Right forelimb (tissue), 1 donor: ENCODE measurements at regions not wholly inside any gene's neighbourhood (a gene's known extent, or its start where the extent isn't known, plus 50 kb on each side); places are given as distances from the start of the nearest gene placed in this dataset.
"Not testable (repeated sequence)": the region's sequence is repeated elsewhere in the genome, so short reads cannot be mapped to it uniquely, and the experiment has no call there.

Source experiments
- DNase-seq: peaks from one replicate; pipeline ENCODE4 v3.0.0-alpha.2; 2018

DNA sequence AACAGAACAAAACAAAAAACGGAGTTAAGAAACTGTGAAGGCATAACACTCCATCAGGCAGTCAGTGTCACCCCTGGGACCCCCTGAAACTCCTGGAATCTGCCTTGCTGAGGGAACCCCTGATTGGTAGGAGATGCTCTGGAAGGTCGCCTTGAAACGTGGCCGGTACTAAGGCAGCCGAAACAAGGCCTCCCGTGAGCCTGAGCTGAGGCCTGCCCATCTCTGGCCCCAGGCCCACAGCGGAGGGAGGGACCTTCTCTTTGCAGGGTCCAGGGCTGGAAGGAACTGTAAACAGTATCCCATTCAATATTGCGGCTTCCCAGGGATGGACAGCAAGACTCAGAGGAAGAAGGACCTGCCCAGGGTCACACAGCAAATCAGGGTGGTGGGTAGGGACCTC is 155.7 kb downstream of the INHBB start:
- DNase-seq, result no peak

DNA sequence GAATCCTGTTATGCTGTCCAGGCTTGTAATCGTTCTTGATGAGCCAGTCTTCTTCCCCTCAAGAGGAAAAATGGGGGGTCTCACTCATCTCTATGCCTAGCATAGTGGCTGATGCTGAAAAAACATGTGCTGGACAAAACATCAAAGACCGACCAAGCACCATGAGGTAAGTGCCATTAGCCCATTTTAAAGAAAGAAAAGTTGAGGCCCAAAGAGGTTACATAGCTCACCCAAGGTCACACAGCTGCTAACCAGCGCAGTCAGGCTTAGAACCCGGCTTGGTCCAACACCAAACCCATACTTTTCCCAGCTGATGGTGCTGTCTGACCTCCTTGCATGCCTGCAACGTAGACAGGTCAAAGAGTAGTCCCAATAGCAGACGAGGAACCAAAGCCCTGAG is 156.4 kb downstream of the INHBB start:
- no peak for DNase-seq

DNA sequence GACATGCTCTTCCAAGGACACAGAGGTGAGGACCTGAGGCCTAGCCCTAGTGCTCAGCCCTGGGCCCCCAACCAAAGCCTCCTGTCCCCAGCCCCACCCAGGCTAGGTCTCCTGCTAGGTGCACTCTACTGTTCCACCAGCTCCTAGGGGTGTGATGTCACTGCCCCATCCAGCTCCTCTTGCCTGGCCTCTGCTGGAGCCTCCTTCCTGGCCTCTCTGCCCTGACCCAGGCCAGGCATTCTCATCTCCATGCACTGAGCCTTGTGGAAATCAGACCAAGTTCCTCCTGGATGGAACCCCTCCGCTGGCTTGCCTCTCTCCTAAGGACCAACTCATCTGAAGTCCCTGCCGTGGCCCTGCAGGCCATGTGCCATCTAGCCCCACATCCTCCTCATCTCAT is 156.8 kb downstream of the INHBB start:
- DNase-seq, result no peak

DNA sequence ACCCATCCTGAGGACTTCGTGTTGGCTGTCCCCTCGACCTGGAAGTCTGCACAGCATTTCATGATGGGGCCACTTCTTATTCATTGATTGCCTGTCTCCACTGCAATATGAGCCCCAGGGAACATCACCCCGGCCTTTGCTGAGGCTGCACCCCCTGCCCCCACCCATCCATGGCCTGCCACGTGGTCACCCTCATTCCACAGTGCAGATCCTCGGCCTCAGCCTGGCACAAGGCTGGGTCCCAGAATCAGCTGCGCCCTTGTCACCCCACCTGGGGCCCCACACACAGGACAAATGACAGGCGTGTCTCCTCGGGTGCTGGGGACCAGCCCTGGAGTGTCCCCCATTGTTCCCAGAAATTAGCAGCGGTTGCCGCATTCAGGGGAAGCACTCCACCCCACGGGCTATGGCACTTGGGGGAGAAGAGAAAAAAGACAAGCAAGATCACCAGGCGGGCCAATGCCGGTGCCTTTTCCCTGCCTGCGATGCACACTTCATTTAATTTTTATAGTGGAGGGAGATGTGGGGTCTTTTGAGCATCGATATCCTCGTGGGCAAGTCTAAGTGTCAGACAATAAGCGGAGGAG is 157.4 kb downstream of the INHBB start:
- no peak for DNase-seq

DNA sequence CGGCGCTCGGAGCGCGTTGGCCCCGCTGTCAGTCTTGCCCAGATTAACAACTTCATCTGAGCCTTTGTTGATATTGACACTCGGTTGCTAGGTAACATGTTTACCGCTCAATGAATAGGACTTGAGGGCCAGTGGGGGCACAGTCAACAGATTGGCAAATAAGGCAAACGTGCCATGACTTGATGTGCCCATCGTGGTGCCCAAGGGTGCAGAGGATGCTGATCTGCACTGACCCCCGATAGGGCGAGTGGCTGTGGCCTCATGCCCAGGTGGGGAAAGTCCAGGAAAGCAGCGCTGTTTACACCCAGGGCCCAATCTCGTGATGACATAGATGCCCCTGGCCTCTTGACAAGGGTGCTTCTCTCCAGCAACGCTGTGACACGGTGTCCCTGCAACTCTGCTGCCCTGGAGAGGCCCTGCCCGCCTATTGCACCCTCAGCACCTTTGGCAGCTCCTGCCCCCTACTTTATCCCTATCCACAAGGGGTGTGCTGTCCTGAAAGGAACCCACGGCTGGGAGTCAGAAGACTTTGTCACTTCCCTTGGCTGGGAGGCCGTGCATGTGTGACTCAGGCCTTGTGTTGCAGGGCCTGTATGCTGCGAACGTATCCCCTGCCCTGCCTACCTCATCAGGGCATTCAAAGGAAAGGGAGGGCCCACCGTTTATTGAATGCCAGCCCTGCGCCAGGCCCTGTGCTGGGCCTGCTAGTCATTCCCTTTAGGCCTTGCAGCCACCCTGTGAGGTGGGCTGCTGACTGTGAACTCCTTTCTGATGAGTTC is 158.0 kb downstream of the INHBB start:
- DNase-seq, result no peak

DNA sequence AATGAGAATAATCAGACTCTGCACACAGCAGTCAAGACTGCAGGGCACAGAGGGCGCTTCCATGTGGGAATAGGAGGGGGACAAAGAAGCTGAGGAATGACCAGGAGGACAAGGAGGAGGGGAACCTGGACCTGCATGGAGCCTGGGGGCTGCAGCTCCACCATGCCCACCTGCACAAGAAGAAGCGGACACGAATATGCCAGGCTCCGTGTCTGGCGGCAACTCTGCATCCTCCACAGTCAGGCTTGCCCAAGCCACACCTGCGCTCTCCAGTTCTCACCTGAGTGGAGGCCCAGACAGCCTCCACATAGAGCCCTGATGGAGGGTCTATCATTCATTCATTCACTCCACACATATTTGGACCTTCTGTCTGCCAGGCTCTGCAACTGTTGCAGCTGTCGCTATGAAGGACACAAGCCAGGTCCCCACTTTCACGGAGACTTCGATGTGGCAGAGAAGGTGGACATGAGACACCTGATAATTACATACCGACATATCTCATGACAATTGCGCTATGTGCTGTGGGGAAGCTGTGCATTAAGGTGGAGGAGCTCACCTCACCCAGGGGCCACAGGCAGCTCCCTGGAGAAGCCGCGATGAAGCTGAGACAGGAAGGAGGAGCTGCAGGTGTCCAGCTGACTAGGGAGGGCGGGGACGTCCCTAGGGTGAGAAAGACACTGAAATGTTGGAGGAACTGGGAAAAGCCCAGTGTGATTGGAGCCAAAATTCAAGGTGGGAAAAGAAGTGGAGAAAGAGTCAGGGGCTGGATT is 159.2 kb downstream of the INHBB start:
- DNase-seq, result no peak

DNA sequence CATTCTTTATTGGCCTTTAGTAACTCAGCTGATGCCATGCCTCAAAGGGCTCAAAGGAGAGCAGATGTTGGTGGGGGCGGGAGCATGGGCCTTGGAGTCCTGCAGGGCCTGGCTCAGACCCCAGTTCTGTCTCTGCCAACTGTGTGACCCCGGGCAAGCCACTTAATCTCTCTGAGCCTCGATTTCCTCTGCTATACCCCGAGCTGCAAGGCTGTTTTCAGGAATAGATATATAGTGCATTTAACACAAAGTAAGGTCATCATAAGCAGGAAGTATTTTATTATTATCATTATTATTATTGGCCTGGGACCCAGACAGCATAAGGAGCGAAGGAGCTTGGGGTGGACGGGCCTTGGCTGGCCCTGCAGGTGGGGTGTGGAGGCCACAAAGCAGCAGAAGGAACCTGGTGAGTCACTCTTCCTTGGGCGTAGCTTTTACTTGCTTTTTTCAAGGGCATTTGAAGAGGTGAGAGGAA is 162.7 kb downstream of the INHBB start:
- DNase-seq, result no peak

DNA sequence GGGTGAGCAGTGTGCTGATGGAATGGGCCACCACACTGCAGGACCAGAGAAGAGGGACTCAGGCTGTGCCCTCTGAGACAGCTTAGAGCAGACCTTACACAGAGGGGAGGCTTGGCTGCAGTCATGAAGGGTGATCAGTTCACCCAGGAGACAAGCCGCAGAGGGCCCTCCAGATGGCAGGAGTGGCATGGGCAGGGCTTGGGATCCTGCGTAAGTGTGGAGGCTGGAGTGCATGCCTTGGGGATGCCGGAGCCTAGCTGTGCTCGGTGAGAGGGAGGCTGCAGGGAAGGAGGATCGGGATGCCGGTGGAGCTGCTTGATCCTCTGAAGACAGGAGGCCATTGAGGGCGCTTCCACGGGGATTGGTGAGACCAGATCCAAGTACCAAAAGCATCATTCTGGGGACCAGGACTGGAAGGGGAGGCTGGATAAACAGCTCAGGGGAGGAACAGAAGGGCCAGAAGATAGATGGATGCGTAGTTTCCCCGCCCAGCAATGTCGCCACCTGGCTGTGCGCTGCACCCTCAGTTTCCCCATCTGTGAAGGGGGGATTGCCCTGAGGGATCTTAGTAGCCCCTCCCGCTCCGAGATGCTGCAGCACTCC is 163.4 kb downstream of the INHBB start:
- DNase-seq, result no peak

DNA sequence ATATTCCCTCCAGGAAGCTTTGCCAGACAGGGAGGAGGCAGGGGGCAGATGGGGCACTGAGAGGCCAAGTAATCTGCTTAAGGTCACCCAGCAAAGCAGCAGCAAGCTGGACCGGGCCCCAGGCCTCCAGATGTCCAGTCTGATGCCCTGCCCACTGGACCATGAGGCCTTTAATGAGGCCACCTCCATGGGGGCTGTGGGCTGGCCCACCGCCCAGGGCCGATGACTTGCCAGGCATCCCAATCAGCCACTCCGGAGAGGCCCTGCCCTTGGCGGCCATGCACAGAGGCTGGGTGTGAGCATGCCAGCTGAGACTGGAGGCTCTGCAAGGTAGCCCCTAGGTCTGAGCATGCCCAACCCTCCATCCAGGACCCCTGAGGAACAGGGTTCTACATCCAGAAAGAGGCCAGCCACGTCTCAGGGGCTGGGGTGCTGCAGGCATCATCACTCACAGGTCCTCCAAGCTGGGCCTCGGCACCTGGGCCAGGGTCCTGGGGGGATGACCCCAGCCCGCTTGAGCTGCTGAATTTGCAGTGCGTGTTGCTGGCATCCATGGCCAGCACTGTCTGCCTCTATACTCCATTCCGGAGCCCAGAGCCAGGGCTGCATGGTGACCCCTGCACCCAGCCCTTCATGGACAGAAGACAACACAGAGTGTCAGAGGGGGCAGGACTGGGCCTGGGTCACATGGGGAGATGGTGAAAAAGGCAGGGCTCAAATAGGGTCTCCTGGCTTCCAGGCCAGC is 164.2 kb downstream of the INHBB start:
- no peak for DNase-seq

DNA sequence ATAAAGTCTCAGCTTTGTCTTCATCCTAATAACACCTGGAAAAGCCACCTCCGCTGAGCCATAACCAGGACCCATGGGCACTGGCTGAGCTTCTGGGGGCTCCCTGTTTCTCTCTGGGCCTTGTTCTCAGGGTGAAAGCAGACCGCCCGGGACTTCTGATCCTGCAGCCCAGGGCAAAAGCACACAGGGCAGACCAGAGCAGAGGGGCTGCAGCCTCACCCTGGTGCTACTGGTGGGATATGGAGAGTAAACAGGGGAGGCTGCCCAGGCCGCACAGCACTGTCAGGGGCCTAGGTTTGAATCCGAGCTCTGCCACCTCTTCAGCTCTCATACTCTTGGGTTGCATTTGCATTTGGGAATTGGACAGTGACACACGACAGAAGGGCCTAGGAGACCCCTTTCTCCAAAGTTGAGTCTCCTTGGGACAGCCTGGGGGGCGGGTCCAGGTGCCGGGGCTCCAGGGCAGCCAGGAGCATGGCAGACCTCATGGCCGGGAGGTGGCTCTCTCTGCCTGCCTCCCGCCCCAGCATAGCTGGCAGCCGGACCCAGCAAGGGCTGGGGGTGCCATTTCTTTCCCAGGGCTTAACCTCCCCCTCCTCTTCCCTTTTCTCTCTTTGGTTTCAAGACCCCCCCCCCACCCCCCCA is 164.9 kb downstream of the INHBB start:
- no peak for DNase-seq

DNA sequence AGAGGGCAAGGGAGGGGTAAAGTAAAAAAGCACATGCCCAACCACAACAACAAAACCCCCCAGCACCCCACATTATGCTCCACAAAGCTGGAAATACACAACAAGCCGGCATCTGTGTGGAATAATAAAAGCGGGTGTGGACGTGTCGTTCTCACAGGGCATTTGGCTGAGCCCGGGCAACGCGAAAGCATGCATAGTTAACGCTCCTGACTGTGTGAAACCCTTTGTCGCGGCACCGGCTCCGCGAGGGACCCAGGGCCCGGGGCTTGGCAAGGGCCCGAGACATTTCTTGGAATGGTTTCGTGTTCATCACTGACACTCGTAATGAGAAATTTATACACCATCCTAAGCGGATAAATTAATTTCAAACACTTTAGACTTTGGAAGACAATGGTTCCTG is 165.6 kb downstream of the INHBB start:
- no peak for DNase-seq

DNA sequence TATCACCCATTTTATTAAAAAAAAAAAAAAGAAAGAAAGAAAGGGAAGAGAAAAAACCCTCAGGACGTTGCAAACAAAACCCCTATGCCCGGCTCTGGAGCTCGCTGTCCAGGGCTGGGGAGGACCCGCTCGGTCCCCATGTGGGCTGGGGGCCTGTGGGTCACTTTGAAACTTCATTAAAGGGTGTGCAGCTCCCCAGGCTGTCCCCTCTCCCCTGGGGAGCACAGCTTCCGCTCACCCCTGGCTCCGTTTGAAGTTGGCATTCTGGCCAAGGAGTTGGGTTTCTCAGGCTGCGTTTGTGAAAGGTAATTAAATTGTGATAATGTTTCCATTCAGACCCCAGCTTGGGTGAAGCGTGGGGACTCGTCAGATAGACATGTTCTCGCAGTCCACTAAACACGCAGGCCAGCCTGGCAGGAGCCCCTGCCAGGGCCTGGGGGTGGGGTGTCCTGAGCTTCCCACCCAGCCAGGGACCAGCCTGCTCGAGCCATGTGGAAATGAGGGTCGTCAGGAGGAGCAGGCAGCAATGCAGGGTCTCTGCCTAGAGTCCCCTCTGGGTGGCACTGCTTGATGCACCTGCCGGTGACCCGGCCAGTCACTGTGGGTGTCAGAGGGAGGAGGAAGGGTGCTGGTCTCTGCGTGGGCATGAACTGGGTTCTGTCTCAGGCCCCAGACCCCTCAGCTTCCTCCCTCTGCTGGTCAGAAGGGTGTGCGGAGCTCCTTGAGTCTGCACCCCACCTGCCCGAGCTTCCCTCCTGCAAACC is 166.2 kb downstream of the INHBB start:
- no peak for DNase-seq

DNA sequence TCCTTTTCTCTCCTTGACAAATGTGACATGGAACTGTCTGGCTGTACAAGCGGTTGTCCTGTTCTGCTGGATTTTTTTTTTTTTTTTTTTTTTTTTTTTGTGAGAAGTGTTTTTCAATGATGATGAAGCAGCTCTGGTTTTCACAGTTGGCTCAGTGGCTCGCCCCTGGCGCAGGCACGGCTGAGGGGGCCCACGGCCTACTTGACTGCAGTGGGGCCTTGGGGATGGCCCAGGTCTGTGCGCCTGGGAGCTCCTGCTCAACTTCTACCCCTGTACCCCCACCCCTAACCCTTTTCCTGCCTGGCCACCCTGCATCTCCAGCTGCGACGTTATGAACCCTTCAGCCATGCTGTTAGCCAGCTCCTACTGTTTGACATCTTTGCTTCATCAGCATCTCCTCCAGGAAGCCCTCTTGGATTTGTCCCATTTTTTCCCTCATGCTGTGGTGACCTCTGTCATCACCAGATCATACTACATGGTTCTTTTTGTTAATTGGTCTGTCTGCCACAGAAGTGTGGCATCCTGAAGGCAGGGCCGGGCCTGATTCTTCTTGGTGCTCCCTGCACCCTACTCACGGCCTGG is 167.9 kb downstream of the INHBB start:
- DNase-seq, result no peak

DNA sequence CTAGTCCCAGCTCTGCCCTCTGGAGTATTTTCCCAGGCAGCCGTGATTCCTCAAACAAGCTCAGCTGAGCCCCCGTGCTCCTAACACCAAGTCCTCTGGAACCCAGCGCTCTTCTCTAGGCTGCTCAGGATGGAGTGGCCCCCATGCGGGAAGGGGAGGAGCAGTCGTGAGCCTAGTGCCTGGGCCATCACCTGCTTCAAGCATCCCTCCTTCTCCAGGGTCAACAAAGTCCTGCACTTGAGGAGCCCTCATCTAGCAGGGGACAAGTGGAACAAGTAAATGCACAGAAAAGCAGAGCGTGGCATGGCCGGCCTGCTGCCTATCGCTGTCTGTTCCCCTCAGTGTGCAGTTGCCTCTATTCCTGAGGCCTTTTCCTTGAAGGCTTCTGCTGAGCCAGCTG is 168.6 kb downstream of the INHBB start:
- DNase-seq, result no peak

DNA sequence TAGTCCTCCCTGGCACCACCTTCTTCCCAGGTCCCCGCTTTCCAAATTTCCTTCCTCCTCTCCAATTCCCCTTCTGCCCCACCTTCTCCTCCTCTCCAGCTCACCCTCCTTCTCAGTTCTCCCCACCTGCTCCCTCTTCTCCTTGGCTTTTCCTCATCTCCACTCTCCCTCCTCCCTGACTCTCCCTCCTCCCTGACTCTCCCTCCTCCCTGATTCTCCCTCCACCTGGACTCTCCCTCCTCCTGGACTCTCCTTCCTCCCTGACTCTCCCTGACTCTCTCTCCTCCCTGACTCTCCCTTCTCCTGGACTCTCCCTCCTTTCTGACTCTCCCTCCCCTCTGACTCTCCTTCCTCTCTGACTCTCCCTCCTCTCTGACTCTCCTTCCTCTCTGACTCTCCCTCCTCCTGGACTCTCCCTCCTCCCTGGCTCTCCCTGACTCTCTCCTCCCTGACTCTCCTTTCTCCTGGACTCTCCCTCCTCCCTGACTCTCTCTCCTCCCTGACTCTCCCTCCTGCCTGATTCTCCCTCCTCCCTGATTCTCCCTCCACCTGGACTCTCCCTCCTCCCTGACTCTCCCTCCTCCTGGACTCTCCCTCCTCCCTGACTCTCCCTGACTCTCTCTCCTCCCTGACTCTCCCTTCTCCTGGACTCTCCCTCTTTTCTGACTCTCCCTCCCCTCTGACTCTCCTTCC is 169.3 kb downstream of the INHBB start:
- not testable (repeated sequence) for DNase-seq

DNA sequence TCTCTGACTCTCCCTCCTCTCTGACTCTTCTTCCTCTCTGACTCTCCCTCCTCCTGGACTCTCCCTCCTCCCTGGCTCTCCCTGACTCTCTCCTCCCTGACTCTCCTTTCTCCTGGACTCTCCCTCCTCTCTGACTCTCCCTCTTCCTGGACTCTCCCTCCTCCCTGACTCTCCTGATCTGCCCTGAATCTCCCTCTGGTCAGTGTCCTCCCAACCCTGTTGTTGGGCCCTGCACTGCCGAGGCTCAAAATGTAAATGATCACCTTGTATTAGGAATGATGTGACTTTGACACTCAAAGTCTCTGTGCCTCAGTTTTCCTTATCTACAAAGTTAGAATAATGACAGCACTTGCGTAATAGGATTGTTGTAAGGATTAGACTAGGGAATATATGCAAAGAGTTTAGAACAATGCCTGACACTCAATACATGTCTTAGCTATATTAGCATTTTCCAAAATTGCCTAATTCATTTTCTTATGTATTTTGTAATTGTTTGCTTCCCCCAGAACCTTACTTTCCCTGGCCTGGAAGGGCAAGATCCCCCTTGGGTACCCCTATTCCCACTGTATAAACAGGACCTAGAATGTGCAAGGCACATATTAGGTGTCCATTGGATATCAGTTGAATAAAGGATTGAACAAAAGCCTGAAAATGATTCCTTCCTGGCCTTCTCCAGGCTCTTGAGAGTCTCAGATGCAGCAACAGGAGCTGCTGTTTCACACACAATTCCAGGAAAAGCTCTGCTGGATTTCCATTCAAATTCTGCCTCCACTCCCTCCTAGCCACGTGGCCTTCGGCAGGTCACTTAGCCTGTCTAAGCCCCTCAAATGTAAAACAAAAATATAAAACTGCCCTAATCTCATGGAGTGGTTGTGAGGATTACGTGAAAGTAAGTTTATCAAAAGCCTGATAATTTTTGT is 170.1 kb downstream of the INHBB start:
- no peak for DNase-seq

DNA sequence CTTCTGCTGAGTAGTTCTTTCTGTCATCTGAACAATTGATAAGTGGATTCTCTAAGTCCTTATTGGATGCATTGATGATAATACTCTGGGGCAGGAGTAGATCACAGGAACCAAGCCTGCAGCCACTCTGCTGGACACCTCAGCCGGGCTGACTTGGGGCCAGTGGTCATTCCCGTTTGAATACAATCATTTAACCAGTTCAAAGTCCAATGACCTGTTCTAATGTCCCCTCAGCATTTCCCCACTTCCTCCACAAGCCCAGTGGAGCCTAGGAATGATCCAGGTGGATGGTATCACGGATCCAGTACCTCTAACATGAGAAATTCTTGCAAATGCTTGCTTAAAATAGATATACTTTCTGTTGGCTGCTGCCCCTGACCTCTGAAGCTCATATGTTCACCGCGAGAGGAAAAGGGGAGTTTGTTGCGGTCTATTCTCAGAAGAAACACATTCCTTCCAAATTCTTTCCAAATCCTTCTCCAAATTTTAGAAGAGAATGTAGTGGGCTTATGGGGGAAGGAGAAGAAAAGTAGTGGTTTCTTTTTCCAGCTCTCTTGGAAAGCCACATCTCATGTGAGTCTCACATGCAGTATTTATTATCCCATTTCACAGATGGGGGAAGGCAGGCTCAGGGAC is 170.9 kb downstream of the INHBB start:
- DNase-seq, result no peak

DNA sequence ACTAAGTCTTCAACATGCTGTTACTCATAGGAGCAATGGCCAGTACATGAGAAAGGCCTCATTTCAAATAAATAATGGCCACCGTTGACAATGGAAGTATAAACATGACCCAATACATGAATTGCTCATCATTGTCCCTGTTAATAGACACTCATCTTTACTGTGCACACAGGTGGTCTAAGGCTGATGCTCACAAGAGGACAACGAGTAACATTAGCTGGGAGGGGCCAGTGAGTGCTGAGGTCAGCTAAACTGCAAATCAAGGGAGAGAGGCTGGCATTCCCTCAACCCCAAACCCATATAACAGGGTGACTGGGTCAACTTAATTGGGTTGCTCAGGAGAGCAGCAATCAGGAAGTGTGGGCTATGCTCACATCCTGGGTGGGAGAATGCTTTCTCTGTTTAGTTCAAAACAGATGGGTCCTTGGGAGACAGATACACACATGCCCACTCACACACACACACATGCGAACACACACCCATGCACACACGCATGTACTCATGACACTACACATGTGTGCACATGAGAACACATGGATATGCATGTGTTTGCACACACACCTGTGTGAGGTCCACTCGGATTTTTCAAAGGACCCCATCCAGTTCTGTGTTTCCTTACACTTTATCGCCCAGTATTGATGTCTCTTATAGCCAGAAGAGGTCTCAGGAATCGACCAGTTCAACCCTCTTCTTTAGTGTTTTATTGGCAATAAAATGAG is 172.0 kb downstream of the INHBB start:
- DNase-seq, result no peak
